ENCODE measurements at regions not wholly inside any gene's neighbourhood (a gene's known extent, or its start where the extent isn't known, plus 50 kb on each side); places are given as distances from the start of the nearest gene placed in this dataset.

GRCh38 chr12:33795536-33795935 lies 226.8 kb upstream of the ALG10 start:
- ATAC-seq (ENCODE audit: low FRiP score), result no peak
- no peak for TF ChIP-seq CTCF (IDR thresholded peaks at IDR 0.05)
- DNase-seq (ENCODE audit: low spot score), result no peak

GRCh38 chr12:33813536-33813935 lies 208.8 kb upstream of the ALG10 start:
- TF ChIP-seq CTCF (IDR thresholded peaks at IDR 0.05), result no peak
- no peak for DNase-seq (ENCODE audit: low spot score)
- no peak for ATAC-seq (ENCODE audit: low FRiP score)

- DNase-seq (ENCODE audit: low spot score) (no peak), ATAC-seq (ENCODE audit: low FRiP score) (no peak)
- no peak for TF ChIP-seq CTCF (IDR thresholded peaks at IDR 0.05)
Measured at GRCh38 chr12:33817713-33818112, 204.6 kb upstream of the ALG10 start.

GRCh38 chr12:33818313-33818712 lies 204.0 kb upstream of the ALG10 start:
- ATAC-seq (ENCODE audit: low FRiP score) (no peak), DNase-seq (ENCODE audit: low spot score) (no peak)
- no peak for TF ChIP-seq CTCF (IDR thresholded peaks at IDR 0.05)

- TF ChIP-seq CTCF (IDR thresholded peaks at IDR 0.05), result no peak
- DNase-seq (ENCODE audit: low spot score), result no peak
- no peak for ATAC-seq (ENCODE audit: low FRiP score)
Measured at GRCh38 chr12:33825442-33825841, 196.9 kb upstream of the ALG10 start.

- TF ChIP-seq CTCF (IDR thresholded peaks at IDR 0.05), result no peak
- DNase-seq (ENCODE audit: low spot score) (no peak), ATAC-seq (ENCODE audit: low FRiP score) (no peak)
Measured at GRCh38 chr12:33825986-33826602, 196.2 kb upstream of the ALG10 start.

- ATAC-seq (ENCODE audit: low FRiP score) (no peak), DNase-seq (ENCODE audit: low spot score) (no peak)
- no peak for TF ChIP-seq CTCF (IDR thresholded peaks at IDR 0.05)
Measured at GRCh38 chr12:33828326-33828725, 194.0 kb upstream of the ALG10 start.

All from omental fat pad (tissue), 3 donors.